ENCODE measurements at regions not wholly inside any gene's neighbourhood (a gene's known extent, or its start where the extent isn't known, plus 50 kb on each side); places are given as distances from the start of the nearest gene placed in this dataset.

GRCh38 chr3:115384381-115384780, 237.3 kb upstream of the ZBTB20 start:
- Histone ChIP-seq H3K27me3 (no peaks in the 10 kb centered on the region), H3K27ac (no peak overlapping the region), H3K36me3 (no peaks in the 10 kb centered on the region), H3K4me1 (no peaks in the 10 kb centered on the region), H3K4me3 (no peak overlapping the region), H3K9me3 (no peaks in the 10 kb centered on the region)
- 96 to 100% methylated on average over 1 of the region's 1 CpG for WGBS, 2 donors (ENCODE audit: low coverage in 1 of 2)
- TF ChIP-seq CTCF (IDR thresholded peaks at IDR 0.05) (no peak), POLR2AphosphoS5 (IDR thresholded peaks at IDR 0.05) (no peak), POLR2A (IDR thresholded peaks at IDR 0.05) (no peak), EP300 (IDR thresholded peaks at IDR 0.05; ENCODE audit: low read depth) (no peak)
- in situ Hi-C loops (cut with MboI; ENCODE audit: low pct_ligation_motif_present in 1 of 4, low pct_unique_long_range_greater_than_20kb in 1 of 4, low sequenced_read_pairs in 3 of 4) (no loop called here), intact Hi-C loops (cut with DNase I; ENCODE audit: low total_unique reads) (no loop called here)
- no peak for DNase-seq

GRCh38 chr3:115385774-115386730, 237.3 kb upstream of the GAP43 start:
- no peaks in the 10 kb centered on the region for H3K27me3 ChIP-seq
- no peak for TF ChIP-seq POLR2AphosphoS5 (IDR thresholded peaks at IDR 0.05)
- TF ChIP-seq POLR2A (IDR thresholded peaks at IDR 0.05): no peak
- TF ChIP-seq CTCF (IDR thresholded peaks at IDR 0.05): no peak
- TF ChIP-seq EP300 (IDR thresholded peaks at IDR 0.05; ENCODE audit: low read depth): no peak

GRCh38 chr3:115388166-115388565, 235.1 kb upstream of the GAP43 start:
- in situ Hi-C loops (cut with MboI; ENCODE audit: low pct_ligation_motif_present in 1 of 4, low pct_unique_long_range_greater_than_20kb in 1 of 4, low sequenced_read_pairs in 3 of 4) (no loop called here), intact Hi-C loops (cut with DNase I; ENCODE audit: low total_unique reads) (no loop called here)
- Histone ChIP-seq H3K9me3 (no peaks in the 10 kb centered on the region), H3K36me3 (no peaks in the 10 kb centered on the region), H3K4me1 (no peaks in the 10 kb centered on the region), H3K4me3 (no peak overlapping the region), H3K27me3 (no peaks in the 10 kb centered on the region), H3K27ac (no peak overlapping the region)
- 63 to 69% methylated on average over 1 of the region's 1 CpG for WGBS, 2 donors (ENCODE audit: low coverage in 1 of 2)
- DNase-seq: no peak
- TF ChIP-seq POLR2A (IDR thresholded peaks at IDR 0.05): no peak
- no peak for TF ChIP-seq EP300 (IDR thresholded peaks at IDR 0.05; ENCODE audit: low read depth)
- TF ChIP-seq CTCF (IDR thresholded peaks at IDR 0.05): no peak

More at GRCh38 chr3:115385774-115386730, 237.3 kb upstream of the GAP43 start:
- H3K4me1 ChIP-seq: no peaks in the 10 kb centered on the region
- H3K27ac ChIP-seq: no peak overlapping the region
- intact Hi-C loops (cut with DNase I; ENCODE audit: low total_unique reads): no loop called here
- DNase-seq: no peak
- in situ Hi-C loops (cut with MboI; ENCODE audit: low pct_ligation_motif_present in 1 of 4, low pct_unique_long_range_greater_than_20kb in 1 of 4, low sequenced_read_pairs in 3 of 4): no loop called here
- no peaks in the 10 kb centered on the region for H3K9me3 ChIP-seq
- H3K4me3 ChIP-seq: no peak overlapping the region
- 85 to 92% methylated on average over 4 to 7 of the region's 7 CpGs for WGBS, 2 donors (ENCODE audit: low coverage in 1 of 2)
- H3K36me3 ChIP-seq: no peaks in the 10 kb centered on the region

- in situ Hi-C loops (cut with MboI; ENCODE audit: low pct_ligation_motif_present in 1 of 4, low pct_unique_long_range_greater_than_20kb in 1 of 4, low sequenced_read_pairs in 3 of 4) (no loop called here), intact Hi-C loops (cut with DNase I; ENCODE audit: low total_unique reads) (no loop called here)
- H3K27me3 ChIP-seq: no peaks in the 10 kb centered on the region
- H3K4me3 ChIP-seq: no peak overlapping the region
- no peak overlapping the region for H3K27ac ChIP-seq
- no peaks in the 10 kb centered on the region for H3K4me1 ChIP-seq
- H3K36me3 ChIP-seq: no peaks in the 10 kb centered on the region
- DNase-seq: no peak
- 52 to 69% methylated on average over 3 of the region's 3 CpGs for WGBS, 2 donors (ENCODE audit: low coverage in 1 of 2)
- H3K9me3 ChIP-seq: no peaks in the 10 kb centered on the region
- TF ChIP-seq CTCF (IDR thresholded peaks at IDR 0.05) (no peak), POLR2A (IDR thresholded peaks at IDR 0.05) (no peak), POLR2AphosphoS5 (IDR thresholded peaks at IDR 0.05) (no peak), EP300 (IDR thresholded peaks at IDR 0.05; ENCODE audit: low read depth) (no peak)
These were observed 234.5 kb upstream of the GAP43 start for GRCh38 chr3:115388811-115389210.
